Esophagus muscularis mucosa (tissue), 4 donors: ENCODE measurements at regions not wholly inside any gene's neighbourhood (a gene's known extent, or its start where the extent isn't known, plus 50 kb on each side); places are given as distances from the start of the nearest gene placed in this dataset.

Source experiments
- DNase-seq: peaks from one replicate; pipeline ENCODE4 v3.0.0-alpha.2; 2017; ENCODE audit errors: extremely low spot score
- H3K27ac ChIP-seq, 4 donors: fragments of 200-600 bp; sonication (generic); replicated peaks in 1 of 4; 1 replicate in 3 of 4; 2 replicates in 1 of 4; pipeline ENCODE4 v1.5.1; 2016 to 2019; ENCODE audit warnings: mild to moderate bottlenecking in 1 of 4
- H3K27me3 ChIP-seq, 4 donors: fragments of 200-600 bp; sonication (generic); one replicate each; pipeline versions ENCODE4 v1.5.1 to v1.6.0; 2016 to 2019
- H3K36me3 ChIP-seq, 4 donors: fragments of 200-600 bp; sonication (generic); one replicate each; pipeline ENCODE4 v1.5.1; 2016 to 2019
- H3K4me1 ChIP-seq, 4 donors: fragments of 200-600 bp; sonication (generic); one replicate each; pipeline ENCODE4 v1.5.1; 2016 to 2019
- H3K4me3 ChIP-seq, 4 donors: fragments of 200-600 bp; sonication (generic); 1 replicate in 2 of 4; 2 replicates in 2 of 4; pipeline ENCODE4 v1.5.1; 2016 to 2019; ENCODE audit warnings: mild to moderate bottlenecking in 4 of 4, moderate library complexity in 1 of 4
- H3K9me3 ChIP-seq, 4 donors: fragments of 200-600 bp; sonication (generic); 1 replicate in 3 of 4; 2 replicates in 1 of 4; pipeline ENCODE4 v1.5.1; 2016 to 2019
- CTCF ChIP-seq, 3 experiments: fragments of 200-600 bp in 2 of 3; fragments of 450-650 bp in 1 of 3; sonication (generic) in 2 of 3; IDR thresholded peaks; one replicate each; pipeline ENCODE4 v1.5.1; 2017 to 2019; ENCODE audit warnings: antibody characterized with exemption in 3 of 3, mild to moderate bottlenecking in 2 of 3, moderate library complexity in 1 of 3
- EP300 ChIP-seq: sonication (generic); formaldehyde crosslinking; IDR thresholded peaks from one replicate; pipeline ENCODE4 v1.6.1; 2017; ENCODE audit warnings: antibody characterized with exemption
- POLR2A ChIP-seq: fragments of 450-650 bp; IDR thresholded peaks from one replicate; pipeline ENCODE4 v1.6.1; 2017; ENCODE audit warnings: antibody characterized with exemption, moderate library complexity, mild to moderate bottlenecking, low read depth
- POLR2AphosphoS5 ChIP-seq, 2 donors: sonication (generic); formaldehyde crosslinking; IDR thresholded peaks; one replicate each; pipeline ENCODE4 v1.6.1; 2017; ENCODE audit warnings: antibody characterized with exemption in 2 of 2
- WGBS: methylation state at CpG from one replicate; pipeline ENCODE4 v1.1.5; 2018; 5-methylcytosine and 5-hydroxymethylcytosine counted together
- intact Hi-C: fragments of 100-400 bp; cut with DNase I; formaldehyde crosslinking; loops from one replicate; pipeline ENCODE4 v1.15.1; 2023

- Histone ChIP-seq H3K9me3 (peaks cover 0 to 15% (median 2%) of the 10 kb centered on the region in 4 donors), H3K27me3 (peaks cover 0 to 19% (median 0%) of the 10 kb centered on the region in 4 donors), H3K4me3 (no peak overlapping the region), H3K36me3 (no peaks in the 10 kb centered on the region), H3K27ac (no peak overlapping the region), H3K4me1 (no peaks in the 10 kb centered on the region)
- TF ChIP-seq POLR2AphosphoS5 (IDR thresholded peaks at IDR 0.05) (no peak), EP300 (no peak), POLR2A (no peak), CTCF (IDR thresholded peaks at IDR 0.05) (no peak)
- WGBS, result 90% methylated on average over 11 of the region's 11 CpGs
- no peak for DNase-seq
- intact Hi-C loops, result no loop called here
Measured at GRCh38 chr5:2999926-3000325, 248.4 kb upstream of the IRX2 start.

- Histone ChIP-seq H3K4me1 (no peaks in the 10 kb centered on the region), H3K27me3 (peaks cover 0 to 19% (median 0%) of the 10 kb centered on the region in 4 donors), H3K36me3 (no peaks in the 10 kb centered on the region), H3K4me3 (no peak overlapping the region), H3K9me3 (peaks cover 0 to 15% (median 2%) of the 10 kb centered on the region in 4 donors), H3K27ac (no peak overlapping the region)
- WGBS, result 77% methylated on average over 8 of the region's 8 CpGs
- peak; percentile 64 for DNase-seq
- TF ChIP-seq CTCF (IDR thresholded peaks at IDR 0.05), result no peak
- no peak for TF ChIP-seq POLR2A
- intact Hi-C loops, result no loop called here
Measured at GRCh38 chr5:2998106-2998505, 246.6 kb upstream of the IRX2 start.

GRCh38 chr5:2997179-2997578, 245.7 kb upstream of the IRX2 start:
- Histone ChIP-seq H3K27me3 (peaks cover 0 to 19% (median 0%) of the 10 kb centered on the region in 4 donors), H3K9me3 (peaks cover 0 to 15% (median 2%) of the 10 kb centered on the region in 4 donors), H3K4me1 (no peaks in the 10 kb centered on the region), H3K27ac (no peak overlapping the region), H3K4me3 (no peak overlapping the region), H3K36me3 (no peaks in the 10 kb centered on the region)
- intact Hi-C loops, result no loop called here
- WGBS, result 53% methylated on average over 4 of the region's 4 CpGs
- TF ChIP-seq POLR2A, result no peak
- TF ChIP-seq POLR2AphosphoS5 (IDR thresholded peaks at IDR 0.05), result no peak
- DNase-seq, result peak; percentile 37

- Histone ChIP-seq H3K36me3 (no peaks in the 10 kb centered on the region), H3K4me3 (no peak overlapping the region), H3K27me3 (peaks cover 0 to 19% (median 0%) of the 10 kb centered on the region in 4 donors), H3K27ac (no peak overlapping the region), H3K4me1 (no peaks in the 10 kb centered on the region), H3K9me3 (peaks cover 0 to 10% (median under 1%) of the 10 kb centered on the region in 4 donors)
- no peak for TF ChIP-seq POLR2AphosphoS5 (IDR thresholded peaks at IDR 0.05)
- TF ChIP-seq EP300, result no peak
- TF ChIP-seq POLR2A, result no peak
- TF ChIP-seq CTCF (IDR thresholded peaks at IDR 0.05), result no peak
- intact Hi-C loops, result no loop called here
- WGBS, result 79% methylated on average over 6 of the region's 9 CpGs
- DNase-seq, result peak; percentile 64
Measured at GRCh38 chr5:2996687-2997086, 245.2 kb upstream of the IRX2 start.

- intact Hi-C loops, result no loop called here
- no peak for TF ChIP-seq POLR2A
- TF ChIP-seq CTCF (IDR thresholded peaks at IDR 0.05), result no peak
- no peak for TF ChIP-seq POLR2AphosphoS5 (IDR thresholded peaks at IDR 0.05)
- TF ChIP-seq EP300, result no peak
- H3K36me3 ChIP-seq, result no peaks in the 10 kb centered on the region
- peak; percentile 89 for DNase-seq
- no peak overlapping the region for H3K4me3 ChIP-seq
- H3K4me1 ChIP-seq, result no peaks in the 10 kb centered on the region
- no peak overlapping the region for H3K27ac ChIP-seq
- 95% methylated on average over 12 of the region's 12 CpGs for WGBS
- peaks cover 0 to 19% (median 0%) of the 10 kb centered on the region in 4 donors for H3K27me3 ChIP-seq
- peaks cover 0 to 6% (median 0%) of the 10 kb centered on the region in 4 donors for H3K9me3 ChIP-seq
Measured at GRCh38 chr5:2996248-2996647, 244.8 kb upstream of the IRX2 start.
